GM04504 (cell line): ENCODE measurements at regions not wholly inside any gene's neighbourhood (a gene's known extent, or its start where the extent isn't known, plus 50 kb on each side); places are given as distances from the start of the nearest gene placed in this dataset.
"Not testable (repeated sequence)": the region's sequence is repeated elsewhere in the genome, so short reads cannot be mapped to it uniquely, and the experiment has no call there.

Experiments
- DNase-seq: peaks from one replicate; pipeline ENCODE4 v3.0.0-alpha.2; 2012; ENCODE audit warnings: low read depth

- DNase-seq, result no peak
These were observed 507.1 kb upstream of the TNP1 start for GRCh38 chr2:217366966-217367365.

GRCh38 chr2:217366266-217366895, 506.5 kb upstream of the TNP1 start:
- DNase-seq, result no peak

GRCh38 chr2:217365656-217366055, 505.8 kb upstream of the TNP1 start:
- no peak for DNase-seq

- no peak for DNase-seq
These were observed 504.4 kb upstream of the TNP1 start for GRCh38 chr2:217364224-217364623.

- DNase-seq, result no peak
These were observed 503.6 kb upstream of the TNP1 start for GRCh38 chr2:217363470-217363869.

GRCh38 chr2:217362710-217363109, 502.8 kb upstream of the TNP1 start:
- no peak for DNase-seq

- no peak for DNase-seq
These were observed 502.4 kb upstream of the TNP1 start for GRCh38 chr2:217362286-217362685.

- DNase-seq, result no peak
These were observed 501.6 kb upstream of the TNP1 start for GRCh38 chr2:217361483-217361880.

GRCh38 chr2:217360781-217361482, 501.1 kb upstream of the TNP1 start:
- peak; percentile 77 for DNase-seq

- DNase-seq, result no peak
These were observed 500.2 kb upstream of the TNP1 start for GRCh38 chr2:217360111-217360510.

GRCh38 chr2:217357886-217358620, 498.2 kb upstream of the TNP1 start:
- no peak for DNase-seq

- peak; percentile 9 for DNase-seq
These were observed 496.9 kb upstream of the TNP1 start for GRCh38 chr2:217356781-217357180.

GRCh38 chr2:217356142-217356541, 496.3 kb upstream of the TNP1 start:
- DNase-seq, result no peak

GRCh38 chr2:217353591-217353990, 493.7 kb upstream of the TNP1 start:
- no peak for DNase-seq

GRCh38 chr2:217351378-217351777, 491.5 kb upstream of the TNP1 start:
- no peak for DNase-seq

GRCh38 chr2:217349251-217349650, 489.4 kb upstream of the TNP1 start:
- no peak for DNase-seq

- DNase-seq, result not testable (repeated sequence)
These were observed 487.8 kb upstream of the TNP1 start for GRCh38 chr2:217347630-217348029.

GRCh38 chr2:217346043-217346442, 486.2 kb upstream of the TNP1 start:
- not testable (repeated sequence) for DNase-seq

- DNase-seq, result no peak
These were observed 481.0 kb upstream of the TNP1 start for GRCh38 chr2:217340899-217341298.

- no peak for DNase-seq
These were observed 480.3 kb upstream of the TNP1 start for GRCh38 chr2:217340176-217340575.

- DNase-seq, result no peak
These were observed 479.9 kb upstream of the TNP1 start for GRCh38 chr2:217339753-217340152.

- DNase-seq, result peak; percentile 68
These were observed 478.5 kb upstream of the TNP1 start for GRCh38 chr2:217338306-217338916.

- DNase-seq, result no peak
These were observed 477.9 kb upstream of the TNP1 start for GRCh38 chr2:217337771-217338170.
